ENCODE measurements at regions not wholly inside any gene's neighbourhood (a gene's known extent, or its start where the extent isn't known, plus 50 kb on each side); places are given as distances from the start of the nearest gene placed in this dataset.

DNA sequence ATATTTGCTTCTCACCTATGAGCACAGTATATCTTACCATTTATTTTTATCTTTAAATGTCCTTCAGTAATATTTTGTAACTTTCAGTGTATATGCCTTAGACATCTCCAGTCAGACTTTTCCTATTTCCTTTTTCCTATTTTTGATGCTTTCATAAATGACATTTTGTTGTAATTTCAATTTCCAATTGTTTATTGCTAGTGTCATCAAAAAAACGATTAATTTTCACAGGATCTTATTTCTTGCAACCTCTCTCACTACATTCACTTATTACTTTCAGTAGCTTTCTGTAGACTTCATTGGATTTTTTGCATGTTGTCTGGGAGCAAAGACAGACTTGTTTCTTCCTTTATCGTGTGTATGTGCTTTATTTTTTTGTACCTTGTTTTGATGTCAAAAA lies 602.4 kb downstream of the AJAP1 start:
- TF ChIP-seq NR2C2 (CRISPR knock-in tag; IDR thresholded peaks at IDR 0.05): no peak
- TF ChIP-seq, protein P1, sequence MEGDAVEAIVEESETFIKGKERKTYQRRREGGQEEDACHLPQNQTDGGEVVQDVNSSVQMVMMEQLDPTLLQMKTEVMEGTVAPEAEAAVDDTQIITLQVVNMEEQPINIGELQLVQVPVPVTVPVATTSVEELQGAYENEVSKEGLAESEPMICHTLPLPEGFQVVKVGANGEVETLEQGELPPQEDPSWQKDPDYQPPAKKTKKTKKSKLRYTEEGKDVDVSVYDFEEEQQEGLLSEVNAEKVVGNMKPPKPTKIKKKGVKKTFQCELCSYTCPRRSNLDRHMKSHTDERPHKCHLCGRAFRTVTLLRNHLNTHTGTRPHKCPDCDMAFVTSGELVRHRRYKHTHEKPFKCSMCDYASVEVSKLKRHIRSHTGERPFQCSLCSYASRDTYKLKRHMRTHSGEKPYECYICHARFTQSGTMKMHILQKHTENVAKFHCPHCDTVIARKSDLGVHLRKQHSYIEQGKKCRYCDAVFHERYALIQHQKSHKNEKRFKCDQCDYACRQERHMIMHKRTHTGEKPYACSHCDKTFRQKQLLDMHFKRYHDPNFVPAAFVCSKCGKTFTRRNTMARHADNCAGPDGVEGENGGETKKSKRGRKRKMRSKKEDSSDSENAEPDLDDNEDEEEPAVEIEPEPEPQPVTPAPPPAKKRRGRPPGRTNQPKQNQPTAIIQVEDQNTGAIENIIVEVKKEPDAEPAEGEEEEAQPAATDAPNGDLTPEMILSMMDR (IDR thresholded peaks at IDR 0.05): no peak
- no peak for TF ChIP-seq KAT7 (CRISPR knock-in tag; IDR thresholded peaks at IDR 0.05; ENCODE audit: borderline replicate concordance)
- no peak for TF ChIP-seq ZBTB43 (CRISPR knock-in tag; IDR thresholded peaks at IDR 0.05)
- TF ChIP-seq CREB1 (CRISPR knock-in tag; IDR thresholded peaks at IDR 0.05): no peak
- no peak for TF ChIP-seq GRHL2 (CRISPR knock-in tag; IDR thresholded peaks at IDR 0.05; ENCODE audit: insufficient replicate concordance, severe bottlenecking)
- TF ChIP-seq FOXJ3 (CRISPR knock-in tag; IDR thresholded peaks at IDR 0.05; ENCODE audit: borderline replicate concordance): no peak
- no peak for TF ChIP-seq ESRRA (CRISPR knock-in tag; IDR thresholded peaks at IDR 0.05; ENCODE audit: borderline replicate concordance)
- TF ChIP-seq, protein P2, sequence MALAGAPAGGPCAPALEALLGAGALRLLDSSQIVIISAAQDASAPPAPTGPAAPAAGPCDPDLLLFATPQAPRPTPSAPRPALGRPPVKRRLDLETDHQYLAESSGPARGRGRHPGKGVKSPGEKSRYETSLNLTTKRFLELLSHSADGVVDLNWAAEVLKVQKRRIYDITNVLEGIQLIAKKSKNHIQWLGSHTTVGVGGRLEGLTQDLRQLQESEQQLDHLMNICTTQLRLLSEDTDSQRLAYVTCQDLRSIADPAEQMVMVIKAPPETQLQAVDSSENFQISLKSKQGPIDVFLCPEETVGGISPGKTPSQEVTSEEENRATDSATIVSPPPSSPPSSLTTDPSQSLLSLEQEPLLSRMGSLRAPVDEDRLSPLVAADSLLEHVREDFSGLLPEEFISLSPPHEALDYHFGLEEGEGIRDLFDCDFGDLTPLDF (CRISPR knock-in tag; IDR thresholded peaks at IDR 0.05): no peak
- no peak for TF ChIP-seq ZBTB21 (CRISPR knock-in tag; IDR thresholded peaks at IDR 0.05; ENCODE audit: borderline replicate concordance)
- TF ChIP-seq JUN (CRISPR knock-in tag; IDR thresholded peaks at IDR 0.05): no peak
- TF ChIP-seq TCF7 (CRISPR knock-in tag; IDR thresholded peaks at IDR 0.05; ENCODE audit: low read depth): no peak
- no peak for TF ChIP-seq SP1 (CRISPR knock-in tag; conservative IDR thresholded peaks at IDR 0.05)
- TF ChIP-seq, protein P3, sequence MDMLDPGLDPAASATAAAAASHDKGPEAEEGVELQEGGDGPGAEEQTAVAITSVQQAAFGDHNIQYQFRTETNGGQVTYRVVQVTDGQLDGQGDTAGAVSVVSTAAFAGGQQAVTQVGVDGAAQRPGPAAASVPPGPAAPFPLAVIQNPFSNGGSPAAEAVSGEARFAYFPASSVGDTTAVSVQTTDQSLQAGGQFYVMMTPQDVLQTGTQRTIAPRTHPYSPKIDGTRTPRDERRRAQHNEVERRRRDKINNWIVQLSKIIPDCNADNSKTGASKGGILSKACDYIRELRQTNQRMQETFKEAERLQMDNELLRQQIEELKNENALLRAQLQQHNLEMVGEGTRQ (CRISPR knock-in tag; IDR thresholded peaks at IDR 0.05): no peak

All from WTC11 (cell line).